GM12878 (cell line): ENCODE measurements at regions not wholly inside any gene's neighbourhood (a gene's known extent, or its start where the extent isn't known, plus 50 kb on each side); places are given as distances from the start of the nearest gene placed in this dataset.

Source experiments
- CHD2 ChIP-seq: IDR thresholded peaks from 2 replicates; pipeline ENCODE4 v1.6.1; 2011; ENCODE audit warnings: low read depth, low read length, improper control_type of control experiment, borderline replicate concordance
- CHD4 ChIP-seq: fragments of 200-600 bp; sonication (generic); IDR thresholded peaks from 2 replicates; pipeline ENCODE4 v1.6.1; 2016; ENCODE audit warnings: mild to moderate bottlenecking
- CREM ChIP-seq: IDR thresholded peaks from 2 replicates; pipeline ENCODE4 v1.6.1; 2014; ENCODE audit warnings: antibody characterized with exemption, low read depth
- CTCF ChIP-seq, 3 experiments: IDR thresholded peaks in 2 of 3; conservative IDR thresholded peaks in 1 of 3; 2 replicates each; pipeline ENCODE4 v1.5.1; 2011; ENCODE audit warnings: low read depth in 3 of 3, low read length in 3 of 3, mild to moderate bottlenecking in 3 of 3, control low read depth in 2 of 3, moderate library complexity in 2 of 3, inconsistent platforms in 1 of 3, mixed read lengths in 1 of 3; ENCODE audit not compliant: control insufficient read depth in 2 of 3, insufficient read depth in 1 of 3; ENCODE audit errors: extremely low read depth in 1 of 3
- EZH2 ChIP-seq: IDR thresholded peaks from 2 replicates; pipeline ENCODE4 v1.6.1; 2012; ENCODE audit warnings: low read depth, mild to moderate bottlenecking, control low read depth, inconsistent platforms, low read length, borderline replicate concordance; ENCODE audit not compliant: control insufficient read depth
- HDAC6 ChIP-seq: fragments of 200-600 bp; sonication (generic); IDR thresholded peaks from one replicate; pipeline ENCODE4 v1.8.0; 2017; ENCODE audit warnings: antibody characterized with exemption; ENCODE audit not compliant: unreplicated experiment
- HDGF ChIP-seq: fragments of 450-650 bp; IDR thresholded peaks from 2 replicates; pipeline ENCODE4 v1.6.1; 2016; ENCODE audit warnings: antibody characterized with exemption
- IRF5 ChIP-seq: fragments of 450-650 bp; IDR thresholded peaks from 2 replicates; pipeline ENCODE4 v1.6.1; 2017; ENCODE audit warnings: borderline replicate concordance
- MLLT1 ChIP-seq: fragments of 450-650 bp; IDR thresholded peaks from 2 replicates; pipeline ENCODE4 v1.6.1; 2016; ENCODE audit warnings: mild to moderate bottlenecking
- MYC ChIP-seq: IDR thresholded peaks from 2 replicates; pipeline ENCODE4 v1.6.1; 2011; ENCODE audit warnings: mild to moderate bottlenecking, low read length, moderate library complexity, inconsistent platforms; ENCODE audit not compliant: insufficient read depth, insufficient replicate concordance, insufficient read length, severe bottlenecking
- NFYA ChIP-seq: IDR thresholded peaks from 2 replicates; pipeline ENCODE4 v1.6.1; 2011; ENCODE audit warnings: low read depth, mild to moderate bottlenecking, low read length, improper control_type of control experiment, borderline replicate concordance
- NFYB ChIP-seq: IDR thresholded peaks from 2 replicates; pipeline ENCODE4 v1.6.1; 2011; ENCODE audit warnings: low read depth, mild to moderate bottlenecking, low read length, improper control_type of control experiment, moderate library complexity; ENCODE audit not compliant: insufficient read depth
- NKRF ChIP-seq: fragments of 450-650 bp; conservative IDR thresholded peaks from 2 replicates; pipeline ENCODE4 v1.6.1; 2017; ENCODE audit warnings: mild to moderate bottlenecking, moderate library complexity
- NR2C2 ChIP-seq: IDR thresholded peaks from 2 replicates; pipeline ENCODE4 v1.6.1; 2011; ENCODE audit warnings: borderline replicate concordance, low read depth; ENCODE audit not compliant: control insufficient read depth, insufficient read length
- PAX5 ChIP-seq: IDR thresholded peaks from 2 replicates; pipeline ENCODE4 v1.6.1; 2011; ENCODE audit warnings: low read depth, low read length, borderline replicate concordance
- PML ChIP-seq: IDR thresholded peaks from 2 replicates; pipeline ENCODE4 v1.6.1; 2012; ENCODE audit warnings: low read length, inconsistent platforms
- RAD51 ChIP-seq: fragments of 450-650 bp; IDR thresholded peaks from 2 replicates; pipeline ENCODE4 v1.6.1; 2016; ENCODE audit warnings: moderate library complexity, mild to moderate bottlenecking, inconsistent platforms
- SMAD5 ChIP-seq: IDR thresholded peaks from 2 replicates; pipeline ENCODE4 v1.6.1; 2016; ENCODE audit warnings: antibody characterized with exemption, low read depth
- SUPT20H ChIP-seq: IDR thresholded peaks from 2 replicates; pipeline ENCODE4 v1.6.1; 2011; ENCODE audit warnings: low read depth, mild to moderate bottlenecking, low read length, moderate library complexity, borderline replicate concordance; ENCODE audit not compliant: control insufficient read depth
- TBL1XR1 ChIP-seq: IDR thresholded peaks from 2 replicates; pipeline ENCODE4 v1.6.1; 2012; ENCODE audit warnings: low read depth, low read length, improper control_type of control experiment
- TCF7 ChIP-seq: IDR thresholded peaks from 2 replicates; pipeline ENCODE4 v1.6.1; 2014; ENCODE audit warnings: antibody characterized with exemption, borderline replicate concordance
- YY1 ChIP-seq: IDR thresholded peaks from 2 replicates; pipeline ENCODE4 v1.6.1; 2011; ENCODE audit warnings: low read depth, mild to moderate bottlenecking, low read length
- ZNF217 ChIP-seq: fragments of 450-650 bp; IDR thresholded peaks from 2 replicates; pipeline ENCODE4 v1.6.1; 2017; ENCODE audit warnings: antibody characterized with exemption, mild to moderate bottlenecking

GRCh38 chr7:131231381-131232220, 96.1 kb upstream of the MKLN1 start (continued):
- TF ChIP-seq CTCF (IDR thresholded peaks at IDR 0.05 in 2 of 3, conservative IDR thresholded peaks at IDR 0.05 in 1 of 3; ENCODE audit: control insufficient read depth in 2 of 3, extremely low read depth in 1 of 3, insufficient read depth in 1 of 3, low read depth in 3 of 3, low read length in 3 of 3), result no peak
- no peak for TF ChIP-seq NFYB
- no peak for TF ChIP-seq IRF5
- TF ChIP-seq CREM, result peak; percentile 69; the same call in 1 of the 2 replicates
- 0 out of 2 replicates have a peak, but pooled peaks have one; percentile 74 for TF ChIP-seq HDGF
- no peak; the same call in 1 of the 2 replicates for TF ChIP-seq NKRF
- no peak for TF ChIP-seq ZNF217
- TF ChIP-seq YY1, result 0 out of 2 replicates have a peak, but pooled peaks have one; percentile 53
- peak; percentile 48; the same call in 1 of the 2 replicates for TF ChIP-seq PML
- no peak for TF ChIP-seq NR2C2
- 0 out of 2 replicates have a peak, but pooled peaks have one; percentile 68 for TF ChIP-seq MLLT1
- TF ChIP-seq NFYA, result no peak
- TF ChIP-seq TCF7, result no peak; the same call in 1 of the 2 replicates
- TF ChIP-seq SMAD5, result no peak
- TF ChIP-seq PAX5, result 0 out of 2 replicates have a peak, but pooled peaks have one; percentile 66
- no peak for TF ChIP-seq CHD4
- TF ChIP-seq CHD2, result peak; percentile 51; the same call in 1 of the 2 replicates
- no peak for TF ChIP-seq HDAC6
- TF ChIP-seq TBL1XR1, result peak; percentile 84
- no peak for TF ChIP-seq EZH2
- 0 out of 2 replicates have a peak, but pooled peaks have one; percentile 9 for TF ChIP-seq RAD51
- TF ChIP-seq MYC, result no peak
- TF ChIP-seq SUPT20H, result no peak
